ENCODE measurements at regions not wholly inside any gene's neighbourhood (a gene's known extent, or its start where the extent isn't known, plus 50 kb on each side); places are given as distances from the start of the nearest gene placed in this dataset.

DNA sequence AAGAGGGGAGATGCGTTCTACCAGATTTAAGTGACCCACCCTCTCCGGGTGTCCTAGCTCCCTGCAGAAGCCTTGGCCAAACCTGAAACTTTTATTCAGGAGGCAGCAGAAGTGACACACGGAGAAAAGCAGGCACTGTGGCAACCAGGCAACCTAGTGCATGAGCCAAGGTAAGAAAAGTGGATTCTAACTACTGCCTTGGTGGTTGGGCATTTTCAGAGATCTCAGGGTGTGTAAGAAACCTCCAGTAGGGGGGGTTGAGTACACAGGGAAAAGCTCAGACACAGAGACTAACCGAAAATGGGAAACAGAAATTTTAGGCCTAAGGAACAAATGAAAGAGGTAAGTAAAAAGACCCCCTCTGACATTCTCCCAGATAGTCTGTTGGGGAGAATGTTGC lies 645.7 kb downstream of the ANKRD7 start:
- H3K9me3 ChIP-seq (ENCODE audit: insufficient read depth, low read depth, low read length) = no peaks in the 10 kb centered on the region
- no peaks in the 10 kb centered on the region for H3K79me2 ChIP-seq (ENCODE audit: insufficient read depth, low read length)
- TF ChIP-seq EZH2 (IDR thresholded peaks at IDR 0.05; ENCODE audit: insufficient read depth, low read length) = no peak
- TF ChIP-seq, protein P1, sequence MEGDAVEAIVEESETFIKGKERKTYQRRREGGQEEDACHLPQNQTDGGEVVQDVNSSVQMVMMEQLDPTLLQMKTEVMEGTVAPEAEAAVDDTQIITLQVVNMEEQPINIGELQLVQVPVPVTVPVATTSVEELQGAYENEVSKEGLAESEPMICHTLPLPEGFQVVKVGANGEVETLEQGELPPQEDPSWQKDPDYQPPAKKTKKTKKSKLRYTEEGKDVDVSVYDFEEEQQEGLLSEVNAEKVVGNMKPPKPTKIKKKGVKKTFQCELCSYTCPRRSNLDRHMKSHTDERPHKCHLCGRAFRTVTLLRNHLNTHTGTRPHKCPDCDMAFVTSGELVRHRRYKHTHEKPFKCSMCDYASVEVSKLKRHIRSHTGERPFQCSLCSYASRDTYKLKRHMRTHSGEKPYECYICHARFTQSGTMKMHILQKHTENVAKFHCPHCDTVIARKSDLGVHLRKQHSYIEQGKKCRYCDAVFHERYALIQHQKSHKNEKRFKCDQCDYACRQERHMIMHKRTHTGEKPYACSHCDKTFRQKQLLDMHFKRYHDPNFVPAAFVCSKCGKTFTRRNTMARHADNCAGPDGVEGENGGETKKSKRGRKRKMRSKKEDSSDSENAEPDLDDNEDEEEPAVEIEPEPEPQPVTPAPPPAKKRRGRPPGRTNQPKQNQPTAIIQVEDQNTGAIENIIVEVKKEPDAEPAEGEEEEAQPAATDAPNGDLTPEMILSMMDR (IDR thresholded peaks at IDR 0.05; ENCODE audit: insufficient read depth, low read depth, low read length) = peak; percentile 9
- H3K27me3 Mint-ChIP-seq (ENCODE audit: low read depth, unreplicated experiment) = no peaks in the 10 kb centered on the region
- H3K27me3 ChIP-seq (ENCODE audit: insufficient read depth, low read length) = no peaks in the 10 kb centered on the region
- H3K27ac ChIP-seq (ENCODE audit: low read depth, low read length) = no peak overlapping the region
- H2AFZ ChIP-seq (ENCODE audit: low read depth, low read length) = no peak overlapping the region
- no peaks in the 10 kb centered on the region for H3K4me1 ChIP-seq (ENCODE audit: insufficient read depth, low read length)
- no peaks in the 10 kb centered on the region for H3K36me3 ChIP-seq (ENCODE audit: insufficient read depth, low read length)
- H3K4me1 Mint-ChIP-seq (ENCODE audit: low read depth, unreplicated experiment) = peaks cover 5% of the 10 kb centered on the region
- FAIRE-seq (no peak), DNase-seq (ENCODE audit: low read depth) (no peak)
- H3K36me3 Mint-ChIP-seq (ENCODE audit: low read depth, unreplicated experiment) = no peaks in the 10 kb centered on the region
- no peaks in the 10 kb centered on the region for H3K9me3 Mint-ChIP-seq (ENCODE audit: unreplicated experiment)
- H4K20me1 ChIP-seq (ENCODE audit: insufficient read depth, low read length) = no peaks in the 10 kb centered on the region
- no peak overlapping the region for H3K4me3 ChIP-seq (ENCODE audit: insufficient read depth, low read depth, low read length)
- H3K4me2 ChIP-seq (ENCODE audit: low read length) = no peak overlapping the region
- H3K4me3 Mint-ChIP-seq (ENCODE audit: unreplicated experiment) = no peak overlapping the region
- no peak overlapping the region for H3K27ac Mint-ChIP-seq (ENCODE audit: unreplicated experiment)
- no peak overlapping the region for H3K9ac ChIP-seq (ENCODE audit: low read length)

GRCh38 chr7:118872568-118872967 lies 648.1 kb downstream of the ANKRD7 start:
- H2AFZ ChIP-seq (ENCODE audit: low read depth, low read length) = no peak overlapping the region
- H3K9me3 ChIP-seq (ENCODE audit: insufficient read depth, low read depth, low read length) = no peaks in the 10 kb centered on the region
- no peaks in the 10 kb centered on the region for H3K79me2 ChIP-seq (ENCODE audit: insufficient read depth, low read length)
- Mint-ChIP-seq H3K4me1 (ENCODE audit: low read depth, unreplicated experiment) (peaks cover 5% of the 10 kb centered on the region), H3K4me3 (ENCODE audit: unreplicated experiment) (no peak overlapping the region), H3K9me3 (ENCODE audit: unreplicated experiment) (no peaks in the 10 kb centered on the region), H3K36me3 (ENCODE audit: low read depth, unreplicated experiment) (no peaks in the 10 kb centered on the region), H3K27ac (ENCODE audit: unreplicated experiment) (no peak overlapping the region), H3K27me3 (ENCODE audit: low read depth, unreplicated experiment) (no peaks in the 10 kb centered on the region)
- no peaks in the 10 kb centered on the region for H4K20me1 ChIP-seq (ENCODE audit: insufficient read depth, low read length)
- no peak for FAIRE-seq
- no peaks in the 10 kb centered on the region for H3K36me3 ChIP-seq (ENCODE audit: insufficient read depth, low read length)
- H3K27ac ChIP-seq (ENCODE audit: low read depth, low read length) = no peak overlapping the region
- TF ChIP-seq, protein P1 (IDR thresholded peaks at IDR 0.05; ENCODE audit: insufficient read depth, low read depth, low read length) = no peak
- TF ChIP-seq EZH2 (IDR thresholded peaks at IDR 0.05; ENCODE audit: insufficient read depth, low read length) = no peak
- no peak overlapping the region for H3K9ac ChIP-seq (ENCODE audit: low read length)
- no peaks in the 10 kb centered on the region for H3K27me3 ChIP-seq (ENCODE audit: insufficient read depth, low read length)
- H3K4me2 ChIP-seq (ENCODE audit: low read length) = no peak overlapping the region
- H3K4me3 ChIP-seq (ENCODE audit: insufficient read depth, low read depth, low read length) = no peak overlapping the region
- no peaks in the 10 kb centered on the region for H3K4me1 ChIP-seq (ENCODE audit: insufficient read depth, low read length)
- no peak for DNase-seq (ENCODE audit: low read depth)

GRCh38 chr7:118877187-118877586 lies 652.7 kb downstream of the ANKRD7 start:
- no peaks in the 10 kb centered on the region for H3K79me2 ChIP-seq (ENCODE audit: insufficient read depth, low read length)
- no peaks in the 10 kb centered on the region for H3K9me3 ChIP-seq (ENCODE audit: insufficient read depth, low read depth, low read length)
- FAIRE-seq (no peak), DNase-seq (ENCODE audit: low read depth) (no peak)
- TF ChIP-seq, protein P1 (IDR thresholded peaks at IDR 0.05; ENCODE audit: insufficient read depth, low read depth, low read length) = no peak
- TF ChIP-seq EZH2 (IDR thresholded peaks at IDR 0.05; ENCODE audit: insufficient read depth, low read length) = no peak
- no peaks in the 10 kb centered on the region for H3K36me3 ChIP-seq (ENCODE audit: insufficient read depth, low read length)
- H3K27me3 Mint-ChIP-seq (ENCODE audit: low read depth, unreplicated experiment) = no peaks in the 10 kb centered on the region
- H3K4me1 ChIP-seq (ENCODE audit: insufficient read depth, low read length) = no peaks in the 10 kb centered on the region
- H3K27me3 ChIP-seq (ENCODE audit: insufficient read depth, low read length) = no peaks in the 10 kb centered on the region
- no peak overlapping the region for H3K4me3 Mint-ChIP-seq (ENCODE audit: unreplicated experiment)
- H3K36me3 Mint-ChIP-seq (ENCODE audit: low read depth, unreplicated experiment) = no peaks in the 10 kb centered on the region
- H4K20me1 ChIP-seq (ENCODE audit: insufficient read depth, low read length) = no peaks in the 10 kb centered on the region
- no peak overlapping the region for H2AFZ ChIP-seq (ENCODE audit: low read depth, low read length)
- H3K4me1 Mint-ChIP-seq (ENCODE audit: low read depth, unreplicated experiment) = peaks cover 5% of the 10 kb centered on the region
- H3K27ac Mint-ChIP-seq (ENCODE audit: unreplicated experiment) = no peak overlapping the region
- H3K27ac ChIP-seq (ENCODE audit: low read depth, low read length) = no peak overlapping the region
- H3K9me3 Mint-ChIP-seq (ENCODE audit: unreplicated experiment) = no peaks in the 10 kb centered on the region
- no peak overlapping the region for H3K9ac ChIP-seq (ENCODE audit: low read length)
- H3K4me3 ChIP-seq (ENCODE audit: insufficient read depth, low read depth, low read length) = no peak overlapping the region
- H3K4me2 ChIP-seq (ENCODE audit: low read length) = no peak overlapping the region

Data from astrocyte (in vitro differentiated cells and primary cell).